ENCODE measurements at regions not wholly inside any gene's neighbourhood (a gene's known extent, or its start where the extent isn't known, plus 50 kb on each side); places are given as distances from the start of the nearest gene placed in this dataset.
A peak's percentile ranks its signal among the peaks of the same experiment; 100 is the strongest.

- Histone ChIP-seq H3K27ac (ENCODE audit: low read depth in 2 of 2, low read length in 2 of 2) (no peak overlapping the region), H3K4me3 (ENCODE audit: low read length in 3 of 3) (no peak overlapping the region), H3K36me3 (ENCODE audit: control insufficient read depth in 2 of 3, insufficient read depth in 3 of 3, low read length in 3 of 3) (no peaks in the 10 kb centered on the region), H3K27me3 (ENCODE audit: control insufficient read depth, insufficient read depth, low read length) (no peaks in the 10 kb centered on the region), H3K4me1 (ENCODE audit: control insufficient read depth in 2 of 3, insufficient read depth in 2 of 3, low read depth in 1 of 3, low read length in 3 of 3) (peaks cover 0 to 7% (median 0%) of the 10 kb centered on the region in 3 donors), H3K9me3 (ENCODE audit: control insufficient read depth in 2 of 3, insufficient read depth in 1 of 3, low read length in 3 of 3) (no peaks in the 10 kb centered on the region), H3K9ac (ENCODE audit: low read length in 3 of 3) (no peak overlapping the region)
- no peak for FAIRE-seq
- TF ChIP-seq CTCF (IDR thresholded peaks at IDR 0.05; ENCODE audit: borderline replicate concordance, extremely low read depth, insufficient read depth) = no peak
- intact Hi-C loops (cut with DNase I) = no loop called here
- DNase-seq = peak in 1 of 5 donors; percentile 3
Observed at GRCh38 chr7:156151658-156152057, 339.4 kb upstream of the SHH start.

GRCh38 chr7:156151078-156151477 is 338.8 kb upstream of the SHH start:
- intact Hi-C loops (cut with DNase I) = no loop called here
- DNase-seq = peak in 1 of 5 donors; percentile 5

GRCh38 chr7:156148995-156149394 is 336.7 kb upstream of the SHH start:
- FAIRE-seq = no peak
- H3K9me3 ChIP-seq (ENCODE audit: control insufficient read depth in 2 of 3, insufficient read depth in 1 of 3, low read length in 3 of 3) = no peaks in the 10 kb centered on the region
- no peak overlapping the region for H3K9ac ChIP-seq (ENCODE audit: low read length in 3 of 3)
- H3K4me1 ChIP-seq (ENCODE audit: control insufficient read depth in 2 of 3, insufficient read depth in 2 of 3, low read depth in 1 of 3, low read length in 3 of 3) = peaks cover 0 to 7% (median 0%) of the 10 kb centered on the region in 3 donors
- no peak overlapping the region for H3K27ac ChIP-seq (ENCODE audit: low read depth in 2 of 2, low read length in 2 of 2)
- no peaks in the 10 kb centered on the region for H3K27me3 ChIP-seq (ENCODE audit: control insufficient read depth, insufficient read depth, low read length)
- H3K4me3 ChIP-seq (ENCODE audit: low read length in 3 of 3) = no peak overlapping the region
- intact Hi-C loops (cut with DNase I) = no loop called here
- DNase-seq = no peak
- H3K36me3 ChIP-seq (ENCODE audit: control insufficient read depth in 2 of 3, insufficient read depth in 3 of 3, low read length in 3 of 3) = no peaks in the 10 kb centered on the region
- TF ChIP-seq CTCF (IDR thresholded peaks at IDR 0.05; ENCODE audit: borderline replicate concordance, extremely low read depth, insufficient read depth) = no peak

More at GRCh38 chr7:156151078-156151477, 338.8 kb upstream of the SHH start:
- Histone ChIP-seq H3K36me3 (ENCODE audit: control insufficient read depth in 2 of 3, insufficient read depth in 3 of 3, low read length in 3 of 3) (no peaks in the 10 kb centered on the region), H3K9ac (ENCODE audit: low read length in 3 of 3) (no peak overlapping the region), H3K9me3 (ENCODE audit: control insufficient read depth in 2 of 3, insufficient read depth in 1 of 3, low read length in 3 of 3) (no peaks in the 10 kb centered on the region), H3K27ac (ENCODE audit: low read depth in 2 of 2, low read length in 2 of 2) (no peak overlapping the region), H3K4me3 (ENCODE audit: low read length in 3 of 3) (no peak overlapping the region), H3K27me3 (ENCODE audit: control insufficient read depth, insufficient read depth, low read length) (no peaks in the 10 kb centered on the region), H3K4me1 (ENCODE audit: control insufficient read depth in 2 of 3, insufficient read depth in 2 of 3, low read depth in 1 of 3, low read length in 3 of 3) (peaks cover 0 to 7% (median 0%) of the 10 kb centered on the region in 3 donors)
- no peak for FAIRE-seq
- TF ChIP-seq CTCF (IDR thresholded peaks at IDR 0.05; ENCODE audit: borderline replicate concordance, extremely low read depth, insufficient read depth) = no peak

GRCh38 chr7:156148547-156148946 is 336.3 kb upstream of the SHH start:
- no peak overlapping the region for H3K4me3 ChIP-seq (ENCODE audit: low read length in 3 of 3)
- H3K27me3 ChIP-seq (ENCODE audit: control insufficient read depth, insufficient read depth, low read length) = no peaks in the 10 kb centered on the region
- intact Hi-C loops (cut with DNase I) = no loop called here
- no peaks in the 10 kb centered on the region for H3K9me3 ChIP-seq (ENCODE audit: control insufficient read depth in 2 of 3, insufficient read depth in 1 of 3, low read length in 3 of 3)
- peaks cover 0 to 7% (median 0%) of the 10 kb centered on the region in 3 donors for H3K4me1 ChIP-seq (ENCODE audit: control insufficient read depth in 2 of 3, insufficient read depth in 2 of 3, low read depth in 1 of 3, low read length in 3 of 3)
- H3K27ac ChIP-seq (ENCODE audit: low read depth in 2 of 2, low read length in 2 of 2) = no peak overlapping the region
- H3K9ac ChIP-seq (ENCODE audit: low read length in 3 of 3) = no peak overlapping the region
- DNase-seq (no peak), FAIRE-seq (no peak)
- TF ChIP-seq CTCF (IDR thresholded peaks at IDR 0.05; ENCODE audit: borderline replicate concordance, extremely low read depth, insufficient read depth) = no peak
- no peaks in the 10 kb centered on the region for H3K36me3 ChIP-seq (ENCODE audit: control insufficient read depth in 2 of 3, insufficient read depth in 3 of 3, low read length in 3 of 3)

Measured in kidney (tissue), 13 donors.